ENCODE measurements at regions not wholly inside any gene's neighbourhood (a gene's known extent, or its start where the extent isn't known, plus 50 kb on each side); places are given as distances from the start of the nearest gene placed in this dataset.

GRCh38 chrX:134732676-134733075 lies 64.3 kb downstream of the PABIR2 start:
- peaks cover 19 to 28% of the 10 kb centered on the region in 2 experiments for H3K4me1 Mint-ChIP-seq
- H3K4me3 Mint-ChIP-seq: no peak overlapping the region
- no peak overlapping the region for H3T11ph ChIP-seq (ENCODE audit: low read length)
- H3K23me2 ChIP-seq (ENCODE audit: insufficient read length, low read depth, low read length, poor library complexity, severe bottlenecking): no peaks in the 10 kb centered on the region
- H3K18ac ChIP-seq (ENCODE audit: insufficient read length, low read depth, low read length): no peak overlapping the region
- no CpG with 5 or more reads among the region's 6 CpGs for WGBS (ENCODE audit: extremely low coverage, insufficient read length, low lambda C conversion rate)
- no peak overlapping the region for H2BK5ac ChIP-seq (ENCODE audit: insufficient read length, low read length)
- peaks cover 0 to 2% (median 0%) of the 10 kb centered on the region in 3 experiments; a peak in 1 of 7 replicates for H3K36me3 Mint-ChIP-seq (ENCODE audit: insufficient read depth in 1 of 3, low read depth in 3 of 3)
- no peak overlapping the region for H3K4ac ChIP-seq (ENCODE audit: low read depth, low read length)
- peaks cover 3 to 77% of the 10 kb centered on the region in 2 experiments; a peak in 3 of 5 replicates for H3K9me3 Mint-ChIP-seq
- no peaks in the 10 kb centered on the region for H3K27me3 Mint-ChIP-seq (ENCODE audit: low read depth)
- no peak for TF ChIP-seq CTCF (conservative IDR thresholded peaks at IDR 0.05)
- DNase-seq: no peak
- H2BK15ac ChIP-seq (ENCODE audit: low read depth, low read length): no peak overlapping the region
- no peak overlapping the region for H2AK5ac ChIP-seq (ENCODE audit: insufficient read length, low read length)
- no peaks in the 10 kb centered on the region for H3K4me1 ChIP-seq (ENCODE audit: insufficient read depth, low read length)
- H2BK12ac ChIP-seq (ENCODE audit: insufficient read length, low read depth, low read length): no peak overlapping the region
- H3K27me3 ChIP-seq (ENCODE audit: insufficient read depth, low read length): no peaks in the 10 kb centered on the region
- no peaks in the 10 kb centered on the region for H3K79me2 ChIP-seq (ENCODE audit: insufficient read depth, low read length)
- H4K91ac ChIP-seq (ENCODE audit: insufficient read length, low read depth, low read length): no peak overlapping the region
- H3K79me1 ChIP-seq (ENCODE audit: insufficient read depth, low read depth, low read length, poor library complexity, severe bottlenecking): no peaks in the 10 kb centered on the region
- H2BK20ac ChIP-seq (ENCODE audit: low read depth, low read length, poor library complexity, severe bottlenecking): no peak overlapping the region
- no peak overlapping the region for H3K27ac ChIP-seq (ENCODE audit: insufficient read length, low read depth, low read length)
- no peak overlapping the region for H4K5ac ChIP-seq (ENCODE audit: insufficient read length, low read depth, low read length)
- H3K56ac ChIP-seq (ENCODE audit: insufficient read length, low read depth, low read length): no peak overlapping the region
- H2AFZ ChIP-seq (ENCODE audit: low read length): no peak overlapping the region
- H3K23ac ChIP-seq (ENCODE audit: insufficient read length, low read depth, low read length): no peak overlapping the region
- H2BK120ac ChIP-seq (ENCODE audit: low read depth, low read length, poor library complexity, severe bottlenecking): no peak overlapping the region
- H4K20me1 ChIP-seq (ENCODE audit: control insufficient read depth, insufficient read depth, insufficient read length): peaks cover 3% of the 10 kb centered on the region
- no peak overlapping the region for H4K8ac ChIP-seq (replicated peaks; ENCODE audit: insufficient read length, low read depth, low read length)
- no peak overlapping the region for H3K4me2 ChIP-seq (ENCODE audit: insufficient read depth, insufficient read length, low read length)
- H3K9me3 ChIP-seq (ENCODE audit: control insufficient read depth, low read depth, low read length): no peaks in the 10 kb centered on the region
- H3K9ac ChIP-seq (ENCODE audit: extremely low read depth, insufficient read length, low read length): no peak overlapping the region
- no peak overlapping the region for H3K14ac ChIP-seq (ENCODE audit: insufficient read depth, low read length)
- H3K27ac Mint-ChIP-seq: no peak overlapping the region; a peak in 1 of 7 replicates

Data from H9 (cell line).